ENCODE measurements at regions not wholly inside any gene's neighbourhood (a gene's known extent, or its start where the extent isn't known, plus 50 kb on each side); places are given as distances from the start of the nearest gene placed in this dataset.

GRCh38 chr9:87122947-87123685, 175.8 kb upstream of the GAS1 start:
- no peak for DNase-seq

GRCh38 chr9:87123830-87124229, 176.5 kb upstream of the GAS1 start:
- no peak for DNase-seq

GRCh38 chr9:87125819-87126218, 178.5 kb upstream of the GAS1 start:
- no peak for DNase-seq

- DNase-seq: no peak
Measured at GRCh38 chr9:87127543-87127942, 180.2 kb upstream of the GAS1 start.

GRCh38 chr9:87127978-87128614, 180.8 kb upstream of the GAS1 start:
- DNase-seq: no peak

- DNase-seq: no peak
Measured at GRCh38 chr9:87128844-87129493, 181.7 kb upstream of the GAS1 start.

- DNase-seq: no peak
Measured at GRCh38 chr9:87135074-87135473, 187.8 kb upstream of the GAS1 start.

GRCh38 chr9:87137718-87138117, 190.4 kb upstream of the GAS1 start:
- DNase-seq: no peak

GRCh38 chr9:87138128-87139040, 191.1 kb upstream of the GAS1 start:
- no peak for DNase-seq

GRCh38 chr9:87139099-87139730, 191.9 kb upstream of the GAS1 start:
- no peak for DNase-seq

GRCh38 chr9:87140142-87140541, 192.8 kb upstream of the GAS1 start:
- no peak for DNase-seq

GRCh38 chr9:87140605-87141109, 193.4 kb upstream of the GAS1 start:
- DNase-seq: no peak

- no peak for DNase-seq
Measured at GRCh38 chr9:87141124-87141523, 193.8 kb upstream of the GAS1 start.

GRCh38 chr9:87146933-87147332, 199.6 kb upstream of the GAS1 start:
- no peak for DNase-seq

GRCh38 chr9:87147839-87148238, 200.5 kb upstream of the GAS1 start:
- DNase-seq: no peak

- no peak for DNase-seq
Measured at GRCh38 chr9:87148331-87149104, 201.2 kb upstream of the GAS1 start.

GRCh38 chr9:87149799-87150198, 202.5 kb upstream of the GAS1 start:
- no peak for DNase-seq

- DNase-seq: no peak
Measured at GRCh38 chr9:87152256-87152655, 204.9 kb upstream of the GAS1 start.

GRCh38 chr9:87156247-87156646, 208.9 kb upstream of the GAS1 start:
- no peak for DNase-seq

- DNase-seq: no peak
Measured at GRCh38 chr9:87157366-87158031, 210.2 kb upstream of the GAS1 start.

GRCh38 chr9:87158765-87159164, 211.5 kb upstream of the GAS1 start:
- DNase-seq: no peak

All from CD4-positive, alpha-beta T cell treated with Interleukin-10 for 1 hour (primary cell).